ENCODE measurements at regions not wholly inside any gene's neighbourhood (a gene's known extent, or its start where the extent isn't known, plus 50 kb on each side); places are given as distances from the start of the nearest gene placed in this dataset.
"Not testable (repeated sequence)": the region's sequence is repeated elsewhere in the genome, so short reads cannot be mapped to it uniquely, and the experiment has no call there.

DNA sequence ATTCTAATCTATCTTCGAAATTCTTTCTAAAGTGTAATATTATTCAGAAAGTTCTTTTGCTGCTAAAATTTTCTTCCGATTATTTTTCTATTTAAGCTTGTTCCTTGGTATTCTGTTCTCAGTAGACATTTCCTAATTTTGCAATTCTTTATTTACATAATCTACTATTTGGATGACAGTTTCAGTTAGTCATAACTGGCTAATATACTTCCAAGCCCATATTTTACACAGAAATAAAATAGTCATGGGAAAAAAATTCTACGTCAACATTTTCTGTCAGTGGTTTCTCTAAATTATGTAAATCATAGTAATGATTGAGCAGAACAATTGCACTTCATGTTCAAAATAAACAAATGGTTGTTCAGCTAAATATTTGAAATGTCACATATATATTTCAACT is 178.0 kb upstream of the ANKRD50 start:
- no peak for DNase-seq (ENCODE audit: low read depth, low spot score)

DNA sequence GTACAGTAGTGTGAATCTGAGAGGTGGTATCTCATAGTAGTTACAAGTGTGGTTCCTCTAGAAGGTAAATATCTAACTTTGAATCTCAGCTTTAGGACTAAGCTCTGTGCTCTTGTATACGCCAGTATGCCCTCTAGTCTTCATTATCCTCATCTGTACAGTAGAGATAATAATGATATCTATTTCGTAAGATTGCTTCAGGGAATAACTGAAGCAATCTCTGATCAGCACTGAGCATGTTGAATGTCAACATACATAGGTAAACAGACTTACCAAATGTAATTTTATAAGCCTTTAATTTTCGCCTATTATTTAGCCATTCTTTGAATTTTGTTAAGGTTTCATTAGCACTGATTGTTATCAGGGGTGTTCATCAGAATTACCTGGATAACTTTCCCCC is 175.2 kb upstream of the ANKRD50 start:
- no peak for DNase-seq (ENCODE audit: low read depth, low spot score)

DNA sequence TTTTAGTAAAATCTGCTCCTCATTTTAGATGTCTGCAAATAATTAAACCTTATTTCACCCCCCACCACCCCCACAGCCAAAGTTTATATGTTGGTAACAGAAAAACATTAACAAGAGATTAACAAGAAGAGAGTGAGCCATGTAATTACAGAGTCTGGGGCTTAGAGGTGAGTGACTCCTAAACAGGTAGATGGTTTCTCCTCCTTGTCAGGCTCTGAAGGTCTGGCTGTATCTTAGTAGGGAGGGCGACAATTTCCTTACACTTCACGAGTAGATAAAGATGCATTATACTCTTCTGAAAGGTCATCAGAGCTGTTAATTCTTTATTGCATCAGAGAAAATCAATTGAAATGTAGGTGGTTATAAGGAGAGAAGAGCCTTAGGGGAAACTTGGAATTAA is 171.8 kb upstream of the ANKRD50 start:
- no peak for DNase-seq (ENCODE audit: low read depth, low spot score)

DNA sequence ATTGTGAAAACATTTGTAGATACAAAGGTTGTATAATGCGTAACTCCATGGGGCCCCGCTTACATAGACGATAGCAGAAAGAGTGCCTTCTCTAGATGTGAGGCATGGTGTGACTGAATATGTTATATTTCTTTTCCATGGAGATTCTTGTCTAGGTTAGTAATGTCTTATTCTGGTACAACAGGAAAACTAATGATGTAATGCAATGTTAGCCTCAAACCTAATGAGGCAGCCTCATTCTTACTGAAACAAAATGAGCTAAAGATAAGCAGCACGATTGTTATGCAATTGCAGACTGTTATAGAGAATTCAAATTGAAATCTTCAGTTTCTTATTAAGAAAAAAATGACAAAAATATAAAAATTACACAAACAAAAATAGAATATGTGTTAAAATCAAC is 171.1 kb upstream of the ANKRD50 start:
- DNase-seq (ENCODE audit: low read depth, low spot score): no peak

DNA sequence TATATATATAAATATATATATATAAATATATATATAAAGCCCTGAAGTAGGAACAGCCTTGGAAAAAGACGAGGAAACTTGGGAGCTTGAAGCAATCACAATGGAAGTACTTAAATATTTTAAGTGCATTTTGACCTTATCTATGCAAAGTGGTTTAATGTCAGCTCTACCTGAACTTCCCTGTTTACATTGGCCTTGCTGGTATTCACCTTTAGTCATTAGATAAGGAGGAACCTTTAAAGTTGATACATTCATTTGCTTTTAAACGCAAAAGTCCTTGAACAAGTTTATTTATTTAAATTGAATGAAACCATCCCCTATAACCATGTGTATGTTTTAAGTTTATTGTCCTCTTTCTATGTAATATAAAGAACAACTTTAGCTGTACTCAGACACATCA is 166.7 kb upstream of the ANKRD50 start:
- DNase-seq (ENCODE audit: low read depth, low spot score): no peak

DNA sequence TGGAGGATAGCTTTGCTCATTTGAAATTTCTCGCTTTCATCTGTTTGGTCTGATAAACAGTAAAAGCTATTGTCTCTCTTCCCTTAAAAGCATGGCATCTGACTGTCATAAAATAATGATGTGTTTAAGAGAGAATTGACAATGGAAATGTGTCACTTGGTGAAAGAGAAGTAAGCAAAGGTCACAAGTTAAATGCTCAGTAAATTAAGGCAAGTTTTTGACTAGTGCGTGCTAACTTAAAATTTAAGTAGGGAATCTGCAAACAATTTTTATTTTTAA is 161.6 kb upstream of the ANKRD50 start:
- DNase-seq (ENCODE audit: low read depth, low spot score): no peak

DNA sequence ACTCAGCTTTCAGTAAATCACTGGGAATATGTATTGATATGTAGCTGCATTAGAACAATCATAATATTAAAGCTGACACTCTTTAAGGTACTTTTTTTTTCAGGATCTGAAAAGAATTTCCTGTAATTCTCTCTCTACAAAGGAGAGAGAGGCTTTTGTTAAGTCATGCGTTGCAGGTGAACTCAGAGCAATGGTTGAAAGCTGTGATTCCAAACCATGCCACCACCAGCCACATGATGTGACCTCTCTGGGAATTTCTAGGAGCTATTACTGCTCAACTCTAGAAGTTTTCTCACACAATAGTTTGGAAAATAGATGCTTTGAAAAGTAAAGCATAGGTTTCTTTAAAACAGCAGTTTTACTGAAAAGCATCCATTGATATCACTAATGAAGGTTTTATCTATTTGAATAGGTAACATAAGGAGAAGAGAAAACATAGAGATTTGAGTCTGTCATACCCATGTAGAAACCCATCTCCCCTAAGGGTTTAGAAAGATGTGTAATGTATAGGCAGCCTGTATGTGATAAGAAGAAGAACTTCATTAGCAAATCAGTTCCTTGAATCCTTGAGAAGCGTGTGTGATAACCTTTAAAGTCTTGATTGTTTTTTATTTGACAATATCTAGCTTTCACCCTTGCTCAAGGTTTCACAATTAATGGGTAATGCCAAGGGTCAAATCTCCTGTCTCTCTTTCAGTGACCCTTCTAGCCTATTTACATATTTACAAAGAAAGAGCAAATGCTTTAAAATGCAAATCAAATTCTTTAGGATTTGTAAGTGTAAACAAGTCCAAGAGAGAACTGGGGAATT is 161.0 kb upstream of the ANKRD50 start:
- DNase-seq (ENCODE audit: low read depth, low spot score): no peak

DNA sequence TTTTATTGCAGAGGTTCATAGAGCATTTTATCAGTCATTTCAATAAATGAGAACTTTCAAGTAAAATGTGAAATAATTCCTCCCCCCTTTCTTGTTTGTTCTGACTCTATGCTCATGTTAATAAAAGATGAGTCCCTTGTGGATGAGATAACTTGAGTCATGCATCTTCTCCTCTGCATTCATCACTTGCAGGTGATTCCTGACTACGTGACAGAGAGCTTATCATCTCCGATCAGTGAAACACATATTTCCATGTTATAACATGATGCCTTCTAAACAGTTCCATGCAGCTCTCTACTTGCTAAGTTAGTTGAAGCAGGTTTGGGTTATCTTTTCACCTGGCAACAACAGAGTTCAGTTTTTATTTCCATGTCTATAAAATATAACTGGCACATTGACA is 160.1 kb upstream of the ANKRD50 start:
- DNase-seq (ENCODE audit: low read depth, low spot score): no peak

DNA sequence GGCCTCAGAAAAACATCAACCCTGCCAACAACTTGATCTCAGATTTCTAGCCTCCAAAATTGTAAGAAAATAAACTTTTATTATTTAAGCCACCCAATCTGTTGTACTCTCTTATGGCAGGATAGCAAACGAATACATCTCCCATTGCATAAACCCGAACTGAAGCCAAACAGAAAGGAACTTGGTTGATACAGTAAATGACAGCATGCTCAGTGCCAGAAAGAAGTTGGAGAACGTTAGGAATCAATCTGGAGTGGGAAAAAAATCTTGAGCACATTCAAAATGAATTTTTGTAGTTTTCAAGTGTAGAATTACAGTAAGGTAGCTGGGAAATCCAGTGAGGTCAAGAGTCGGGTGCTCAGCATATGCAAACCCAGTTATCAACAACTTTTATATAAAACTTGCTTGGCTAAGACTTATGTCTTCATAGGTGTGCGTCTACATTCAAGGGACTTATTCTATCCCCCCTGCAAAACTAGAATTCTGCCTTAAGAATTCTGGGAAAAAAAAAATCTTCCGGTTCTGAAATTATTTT is 157.5 kb upstream of the ANKRD50 start:
- DNase-seq (ENCODE audit: low read depth, low spot score): no peak

DNA sequence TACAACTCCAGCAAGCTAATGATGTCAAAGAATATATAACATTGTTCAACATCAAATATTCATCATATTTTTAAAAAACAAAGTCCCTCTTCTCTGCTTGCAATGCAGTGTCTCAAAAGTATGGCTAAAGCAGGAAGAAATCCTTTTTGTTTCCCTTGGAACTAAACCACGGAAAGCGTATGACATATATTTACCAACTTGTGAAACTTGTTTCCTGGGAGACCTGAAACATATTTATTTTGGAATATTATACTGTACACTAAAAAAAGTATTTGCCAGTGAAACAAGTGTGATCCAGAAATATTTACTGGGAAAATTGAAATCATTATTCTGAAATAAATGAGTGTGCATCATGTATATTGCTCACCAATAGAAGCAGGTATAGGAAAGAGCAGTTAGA is 156.0 kb upstream of the ANKRD50 start:
- peak; percentile 4 for DNase-seq (ENCODE audit: low read depth, low spot score)

DNA sequence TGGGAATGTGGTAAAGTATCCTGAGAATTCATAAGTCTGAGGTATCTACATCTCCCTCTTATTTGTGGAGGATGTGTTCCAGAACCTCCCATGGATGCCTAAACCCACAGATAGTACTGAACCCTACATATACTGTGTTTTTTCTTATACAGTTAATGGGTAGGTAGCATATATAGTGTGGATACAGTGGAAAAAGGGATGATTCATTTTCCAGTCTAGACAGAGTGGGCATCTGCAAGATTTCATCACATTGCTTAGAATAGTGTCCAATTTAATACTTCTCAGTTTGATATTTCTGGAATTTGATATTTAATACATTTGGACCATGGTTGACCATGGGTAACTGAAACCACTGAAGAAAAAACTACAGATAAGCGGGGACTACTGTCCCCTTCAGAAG is 155.0 kb upstream of the ANKRD50 start:
- no peak for DNase-seq (ENCODE audit: low read depth, low spot score)

DNA sequence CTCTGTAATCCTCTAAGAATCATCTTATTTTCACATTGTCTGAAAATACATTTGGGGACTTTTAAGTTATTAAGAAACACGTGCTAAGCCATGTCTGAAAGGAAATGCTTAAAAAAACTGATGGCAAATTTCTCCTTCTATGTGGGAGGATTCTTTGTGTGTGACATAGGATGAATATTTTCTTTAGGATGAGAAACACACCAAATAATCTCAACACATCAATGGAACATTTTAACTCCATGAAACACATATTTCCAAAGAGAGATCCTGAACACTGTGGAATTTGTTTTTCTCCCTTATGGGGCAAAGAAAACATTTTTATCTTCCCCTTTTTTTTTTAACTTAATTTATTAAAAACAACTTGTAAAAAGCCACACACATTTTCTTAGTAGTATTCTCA is 153.8 kb upstream of the ANKRD50 start:
- no peak for DNase-seq (ENCODE audit: low read depth, low spot score)

DNA sequence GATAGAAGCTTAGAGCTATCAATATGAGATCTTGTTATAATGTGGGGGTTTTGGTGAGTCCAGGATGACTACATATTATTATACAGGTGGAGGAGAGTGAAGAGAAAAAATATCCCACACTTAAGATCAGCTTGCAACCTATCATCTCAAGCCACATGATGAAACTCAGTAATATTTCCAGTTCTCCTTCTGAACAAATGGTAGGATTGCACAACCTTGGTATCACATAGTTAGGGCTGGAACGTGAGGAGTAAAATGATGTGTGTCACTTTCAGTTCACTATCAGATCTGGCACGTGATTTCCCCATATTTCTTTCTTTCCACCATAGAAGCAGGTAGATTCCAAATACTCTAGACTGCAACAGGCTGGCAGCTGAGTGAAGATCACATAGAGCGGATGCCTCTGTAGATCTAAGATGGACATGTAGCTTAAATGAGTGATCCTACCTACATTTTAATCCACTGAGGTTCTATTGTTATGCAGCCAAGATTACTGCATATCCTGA is 150.6 kb upstream of the ANKRD50 start:
- no peak for DNase-seq (ENCODE audit: low read depth, low spot score)

DNA sequence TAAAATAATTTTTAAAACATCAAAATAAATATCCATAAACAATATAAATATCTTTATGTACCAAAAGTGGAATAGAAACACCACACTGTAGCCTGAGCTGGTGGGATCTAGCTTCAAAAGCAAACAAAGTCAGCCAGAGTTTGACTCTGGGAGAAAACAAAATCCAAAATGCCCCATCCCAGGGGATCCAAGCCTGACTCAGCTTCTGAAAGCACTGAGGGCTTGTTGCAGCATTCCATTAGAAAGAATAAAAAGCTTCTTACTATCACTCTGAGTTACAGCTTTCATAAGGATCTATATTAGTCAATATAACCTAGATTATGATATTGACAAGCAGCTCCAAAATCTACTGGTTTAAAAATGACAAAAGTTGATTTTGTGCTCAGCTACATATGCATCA is 149.7 kb upstream of the ANKRD50 start:
- peak; percentile 29 for DNase-seq (ENCODE audit: low read depth, low spot score)

DNA sequence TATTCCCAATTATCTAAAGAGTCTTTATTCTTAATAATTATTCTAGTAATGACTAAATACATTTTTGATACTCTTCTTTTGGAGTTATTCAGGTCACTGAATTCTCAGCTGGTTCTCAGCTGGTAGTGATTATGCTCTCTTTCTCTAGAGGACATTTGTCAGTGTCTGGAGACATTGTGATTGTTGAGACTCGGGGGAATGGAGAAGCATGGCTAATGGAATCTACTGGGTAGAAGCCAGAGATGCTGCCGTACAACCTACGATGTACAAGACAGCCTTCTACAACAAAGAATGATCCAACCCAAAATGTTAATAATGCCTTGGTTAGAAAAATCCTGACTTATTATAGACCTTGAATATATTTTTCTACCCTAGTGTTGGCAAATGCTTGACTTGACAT is 149.2 kb upstream of the ANKRD50 start:
- no peak for DNase-seq (ENCODE audit: low read depth, low spot score)

DNA sequence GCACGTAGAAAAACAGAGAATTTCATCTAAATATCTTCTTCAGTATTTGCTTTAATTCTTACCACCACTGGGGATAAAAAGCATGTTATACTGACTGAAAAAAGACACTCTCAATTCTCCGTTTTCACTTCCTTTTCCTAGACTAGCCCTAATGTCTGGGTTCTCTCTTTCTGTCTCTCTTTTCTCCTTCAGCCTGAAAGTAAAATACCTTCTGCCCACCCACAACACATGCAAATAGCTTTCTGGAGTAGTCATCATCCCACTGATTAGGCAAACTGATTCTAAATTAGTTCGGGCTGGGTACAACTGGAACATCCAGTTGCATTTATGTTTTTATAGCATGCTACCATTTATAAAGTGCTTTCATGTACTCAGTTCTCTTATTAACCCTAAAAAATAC is 142.4 kb upstream of the ANKRD50 start:
- no peak for DNase-seq (ENCODE audit: low read depth, low spot score)

DNA sequence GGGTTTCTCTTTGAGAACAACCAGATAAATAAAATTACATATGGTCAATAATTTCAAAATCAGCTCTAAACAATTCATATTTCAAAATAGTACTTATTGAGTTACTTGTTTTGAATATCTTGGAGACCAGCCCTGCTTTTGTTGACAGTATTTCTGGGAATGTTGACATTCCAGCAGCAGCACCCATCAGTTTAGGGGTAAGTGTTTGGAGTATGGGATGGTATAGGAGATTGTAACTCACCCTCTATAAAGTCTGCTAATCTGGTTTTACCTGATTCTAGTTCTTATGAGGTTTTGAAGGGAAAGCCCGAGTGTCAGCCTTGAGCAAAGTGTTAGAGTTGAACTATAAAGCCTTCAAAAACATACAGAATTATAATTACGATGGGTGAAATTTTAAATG is 139.2 kb upstream of the ANKRD50 start:
- no peak for DNase-seq (ENCODE audit: low read depth, low spot score)

DNA sequence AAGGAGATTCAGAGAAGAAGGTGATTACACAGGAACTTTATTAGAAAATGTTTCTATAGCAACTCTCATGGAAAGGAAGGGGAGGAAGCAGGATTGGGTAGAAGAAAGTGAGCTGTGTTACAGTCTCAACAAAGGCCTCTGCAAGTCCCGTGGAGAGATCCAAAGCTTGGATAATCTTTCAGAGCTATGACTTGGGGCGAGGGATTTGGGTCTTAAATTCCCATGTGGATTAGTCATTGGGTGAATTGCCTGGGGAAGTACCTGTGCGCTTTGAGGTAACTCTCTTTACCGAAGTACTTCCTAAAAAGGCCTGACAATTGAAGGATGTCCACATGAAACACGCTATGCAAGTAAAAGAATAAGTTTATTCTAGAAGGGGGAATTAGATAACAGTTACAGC is 133.8 kb upstream of the ANKRD50 start:
- DNase-seq (ENCODE audit: low read depth, low spot score): no peak

DNA sequence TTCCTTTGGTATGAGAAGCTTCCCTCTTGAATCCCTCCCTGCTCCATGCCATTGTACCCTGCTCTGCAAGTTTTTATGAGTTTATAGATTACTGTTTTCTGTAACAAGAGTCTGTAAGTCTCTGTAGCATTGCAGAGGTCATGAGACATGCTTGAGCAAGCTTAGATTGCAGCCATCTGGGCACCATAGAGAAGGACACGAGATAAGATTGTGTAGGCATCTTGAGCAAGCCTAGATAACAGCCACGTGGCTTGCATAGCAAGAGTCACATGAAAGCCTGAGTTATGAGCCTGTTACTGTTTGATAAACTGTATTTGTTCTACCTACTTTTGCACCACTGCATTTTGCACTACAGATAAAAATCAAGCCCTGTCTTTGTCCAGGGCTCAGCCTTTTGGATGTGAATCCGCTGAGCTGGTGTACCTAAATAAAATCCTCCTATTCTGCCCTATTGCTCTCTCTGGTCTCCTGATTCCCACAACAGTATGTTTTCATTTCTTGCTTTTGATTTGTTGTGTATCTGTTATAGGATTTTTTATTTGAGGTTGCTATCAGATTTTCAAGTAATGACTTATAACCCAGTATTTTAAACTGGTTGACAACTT is 127.4 kb upstream of the ANKRD50 start:
- DNase-seq (ENCODE audit: low read depth, low spot score): no peak

DNA sequence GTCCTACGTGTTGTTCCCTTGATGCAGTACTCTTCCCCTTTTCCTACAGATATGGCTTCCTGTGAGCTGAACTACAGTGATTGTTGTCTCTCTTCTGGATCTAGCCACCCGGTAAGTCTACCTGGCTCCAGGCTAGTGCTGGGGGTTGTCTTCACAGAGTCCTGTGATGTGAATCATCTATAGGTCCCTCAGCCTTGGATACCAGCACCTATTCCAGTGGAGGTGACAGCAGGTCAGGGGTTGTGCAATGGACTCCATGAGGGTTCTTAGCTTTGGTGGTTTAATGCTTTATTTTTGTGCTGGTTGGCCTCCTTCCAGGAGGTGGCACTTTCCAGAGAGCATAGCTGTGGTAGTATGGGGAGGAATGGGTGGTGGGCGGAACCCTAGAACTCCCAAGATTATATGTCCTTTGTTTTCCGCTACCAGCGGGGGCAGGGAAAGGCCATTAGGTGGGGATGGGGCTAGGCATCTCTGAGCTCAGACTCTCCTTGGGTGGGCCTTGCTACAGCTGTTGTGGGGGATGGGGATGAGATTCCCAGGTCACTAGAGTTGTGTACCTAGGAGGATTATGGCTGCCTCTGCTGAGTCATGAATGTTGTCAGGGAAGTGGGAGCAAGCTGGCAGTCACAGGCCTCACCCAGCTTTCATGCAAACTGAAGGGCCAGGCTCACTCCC is 121.4 kb upstream of the ANKRD50 start:
- no peak for DNase-seq (ENCODE audit: low read depth, low spot score)

DNA sequence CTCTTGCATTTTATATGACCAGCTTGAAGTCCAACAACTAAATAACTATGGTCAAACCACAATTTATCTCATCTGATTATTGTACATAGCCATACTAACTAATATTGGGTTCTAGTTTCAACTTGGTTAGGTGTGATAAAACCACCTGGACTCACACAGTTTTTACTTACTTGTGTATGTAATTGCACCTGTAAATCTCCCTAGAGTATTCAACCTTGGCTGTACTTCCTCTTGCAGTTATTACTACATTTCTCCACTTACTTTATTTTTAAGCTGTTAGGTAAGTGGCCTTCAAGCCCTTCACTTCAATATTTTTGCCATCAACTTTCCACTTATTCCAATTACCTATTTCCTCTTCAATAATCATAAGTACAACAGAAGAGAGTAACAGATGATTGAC is 115.8 kb upstream of the ANKRD50 start:
- no peak for DNase-seq (ENCODE audit: low read depth, low spot score)

DNA sequence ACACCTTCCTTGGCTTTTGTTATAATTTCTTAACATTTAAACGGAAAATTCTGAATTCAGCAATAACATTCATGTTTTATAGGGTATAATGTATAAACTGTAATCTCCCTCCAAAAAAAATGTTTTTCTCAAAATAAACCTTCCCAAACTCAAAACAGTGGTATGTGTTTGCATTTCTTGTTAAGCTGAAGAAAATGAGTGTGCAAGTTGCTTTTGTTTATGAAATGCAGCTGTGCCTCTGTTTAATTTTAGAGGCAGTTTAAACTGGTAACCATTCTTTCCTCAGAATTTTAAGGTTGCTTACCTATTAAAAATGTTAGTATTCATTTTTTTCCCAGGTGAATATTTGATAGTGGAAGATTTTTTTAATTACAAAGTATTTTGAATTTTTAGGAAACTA is 105.0 kb upstream of the ANKRD50 start:
- no peak for DNase-seq (ENCODE audit: low read depth, low spot score)

DNA sequence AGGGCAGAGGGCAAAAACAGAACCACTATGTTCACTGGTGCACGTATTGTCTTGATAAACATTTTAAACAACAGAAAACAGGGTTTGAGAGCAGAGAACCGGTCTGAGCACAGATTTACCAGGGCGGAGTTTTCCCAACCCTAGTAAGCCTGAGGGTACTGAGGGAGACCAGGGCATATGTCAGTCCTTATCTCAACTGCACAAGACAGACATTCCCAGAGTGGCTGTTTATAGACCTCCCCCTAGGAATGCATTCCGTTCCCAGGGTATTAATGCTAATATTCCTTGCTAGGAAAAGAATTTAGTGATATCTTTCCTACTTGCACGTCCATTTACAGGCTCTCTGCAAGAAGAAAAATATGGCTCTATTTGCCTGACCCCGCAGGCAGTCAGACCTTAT is 99.7 kb upstream of the ANKRD50 start:
- DNase-seq (ENCODE audit: low read depth, low spot score): not testable (repeated sequence)

All from smooth muscle cell of the brain vasculature (primary cell).